WTC11 (cell line): ENCODE measurements at regions not wholly inside any gene's neighbourhood (a gene's known extent, or its start where the extent isn't known, plus 50 kb on each side); places are given as distances from the start of the nearest gene placed in this dataset.

Experiments
- CTCF ChIP-seq: fragments of 200-600 bp; IDR thresholded peaks from 2 replicates; pipeline ENCODE4 v1.8.0; 2022; ENCODE audit warnings: antibody characterized with exemption
- FOXP1 ChIP-seq: sonication (generic); formaldehyde crosslinking; IDR thresholded peaks from 2 replicates; pipeline ENCODE4 v1.8.0; 2022; ENCODE audit warnings: missing genetic modification reagents, mild to moderate bottlenecking, moderate library complexity, borderline replicate concordance
- JUN ChIP-seq: sonication (generic); formaldehyde crosslinking; IDR thresholded peaks from 2 replicates; pipeline ENCODE4 v1.8.0; 2023; ENCODE audit warnings: mild to moderate bottlenecking, missing genetic modification reagents
- NR2C2 ChIP-seq: sonication (generic); formaldehyde crosslinking; IDR thresholded peaks from 2 replicates; pipeline ENCODE4 v1.8.0; 2022; ENCODE audit warnings: mild to moderate bottlenecking, missing genetic modification reagents
- PREB ChIP-seq: sonication (generic); formaldehyde crosslinking; IDR thresholded peaks from 2 replicates; pipeline ENCODE4 v1.8.1; 2022; ENCODE audit warnings: mild to moderate bottlenecking, missing genetic modification reagents, moderate library complexity, borderline replicate concordance
- SMAD4 ChIP-seq: sonication (generic); formaldehyde crosslinking; IDR thresholded peaks from 2 replicates; pipeline ENCODE4 v1.8.0; 2022; ENCODE audit warnings: mild to moderate bottlenecking, missing genetic modification reagents
- TCF7 ChIP-seq: sonication (generic); formaldehyde crosslinking; IDR thresholded peaks from 2 replicates; pipeline ENCODE4 v1.8.0; 2022; ENCODE audit warnings: mild to moderate bottlenecking, low read depth, missing genetic modification reagents, moderate library complexity
- ZBTB21 ChIP-seq: sonication (generic); formaldehyde crosslinking; IDR thresholded peaks from 2 replicates; pipeline ENCODE4 v1.8.1; 2023; ENCODE audit warnings: mild to moderate bottlenecking, missing genetic modification reagents, borderline replicate concordance
- ZNF121 ChIP-seq: sonication (generic); formaldehyde crosslinking; IDR thresholded peaks from 2 replicates; pipeline ENCODE4 v1.8.0; 2023; ENCODE audit warnings: missing genetic modification reagents
- ZNF512 ChIP-seq: sonication (generic); formaldehyde crosslinking; IDR thresholded peaks from 2 replicates; pipeline ENCODE4 v1.8.1; 2022; ENCODE audit warnings: missing genetic modification reagents, borderline replicate concordance
- TF ChIP-seq, protein P1 (sequence below): sonication (generic); formaldehyde crosslinking; IDR thresholded peaks from 2 replicates; pipeline ENCODE4 v1.8.1; 2023; ENCODE audit warnings: mild to moderate bottlenecking, moderate library complexity, missing genetic modification reagents

DNA sequence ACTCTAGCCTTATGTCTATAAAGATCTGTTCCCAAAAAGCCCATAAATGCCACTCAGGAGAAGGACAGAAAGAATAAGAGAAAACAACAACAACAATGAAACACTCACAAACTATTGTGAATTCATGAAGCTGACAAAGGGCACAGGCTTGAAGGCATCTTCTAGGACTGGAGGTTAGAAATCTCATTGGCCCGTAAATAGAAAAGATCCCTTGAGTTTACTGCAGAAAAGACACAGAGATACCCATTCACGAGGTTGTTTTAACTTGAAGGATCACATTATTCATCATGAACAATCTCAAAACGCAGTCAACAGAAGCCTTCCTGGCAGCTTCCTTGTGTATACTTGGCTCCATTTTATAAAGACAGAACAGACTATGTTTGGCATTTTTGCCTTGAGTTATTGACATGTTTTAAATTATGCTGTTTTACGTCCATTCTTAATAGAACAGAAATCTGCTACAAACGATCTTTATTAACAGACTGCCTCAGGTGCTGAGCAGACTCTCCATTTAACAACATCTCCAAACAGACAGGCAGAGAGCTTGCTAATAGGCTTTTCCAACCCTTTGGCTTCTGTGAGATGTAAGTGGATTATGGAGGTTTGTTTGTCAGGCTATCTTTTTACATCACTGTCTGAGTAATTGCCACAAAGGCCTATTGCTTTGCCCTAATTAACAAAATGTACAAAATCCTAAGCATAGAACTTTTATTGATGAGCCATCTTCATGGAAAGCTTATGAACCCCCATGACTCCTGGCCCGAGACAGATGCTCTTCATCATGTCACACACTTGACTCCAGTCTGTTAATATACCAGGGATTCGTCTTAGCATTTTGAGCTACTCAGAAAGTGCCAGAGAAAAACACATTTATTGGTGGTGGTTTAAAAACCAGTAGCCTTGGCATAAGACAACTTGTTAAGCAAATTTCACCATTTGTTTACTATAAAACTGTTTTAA, 735.3 kb upstream of the ZNF608 start:
- no peak for TF ChIP-seq CTCF
- TF ChIP-seq PREB (CRISPR knock-in tag) = no peak
- no peak for TF ChIP-seq TCF7 (CRISPR knock-in tag)
- TF ChIP-seq NR2C2 (CRISPR knock-in tag) = no peak
- no peak for TF ChIP-seq FOXP1 (CRISPR knock-in tag)
- no peak for TF ChIP-seq JUN
- TF ChIP-seq ZBTB21 (CRISPR knock-in tag) = no peak
- no peak for TF ChIP-seq ZNF512 (CRISPR knock-in tag)
- TF ChIP-seq SMAD4 (CRISPR knock-in tag) = no peak
- TF ChIP-seq, protein P1, sequence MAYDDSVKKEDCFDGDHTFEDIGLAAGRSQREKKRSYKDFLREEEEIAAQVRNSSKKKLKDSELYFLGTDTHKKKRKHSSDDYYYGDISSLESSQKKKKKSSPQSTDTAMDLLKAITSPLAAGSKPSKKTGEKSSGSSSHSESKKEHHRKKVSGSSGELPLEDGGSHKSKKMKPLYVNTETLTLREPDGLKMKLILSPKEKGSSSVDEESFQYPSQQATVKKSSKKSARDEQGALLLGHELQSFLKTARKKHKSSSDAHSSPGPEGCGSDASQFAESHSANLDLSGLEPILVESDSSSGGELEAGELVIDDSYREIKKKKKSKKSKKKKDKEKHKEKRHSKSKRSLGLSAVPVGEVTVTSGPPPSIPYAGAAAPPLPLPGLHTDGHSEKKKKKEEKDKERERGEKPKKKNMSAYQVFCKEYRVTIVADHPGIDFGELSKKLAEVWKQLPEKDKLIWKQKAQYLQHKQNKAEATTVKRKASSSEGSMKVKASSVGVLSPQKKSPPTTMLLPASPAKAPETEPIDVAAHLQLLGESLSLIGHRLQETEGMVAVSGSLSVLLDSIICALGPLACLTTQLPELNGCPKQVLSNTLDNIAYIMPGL (CRISPR knock-in tag) = no peak
- TF ChIP-seq ZNF121 (CRISPR knock-in tag) = no peak
